ENCODE measurements at regions not wholly inside any gene's neighbourhood (a gene's known extent, or its start where the extent isn't known, plus 50 kb on each side); places are given as distances from the start of the nearest gene placed in this dataset.

GRCh38 chr10:28891058-28891713 lies 213.9 kb downstream of the BAMBI start:
- no peak for TF ChIP-seq CTCF (IDR thresholded peaks at IDR 0.05; ENCODE audit: insufficient read depth, low read depth, low read length)
- TF ChIP-seq EZH2 (IDR thresholded peaks at IDR 0.05; ENCODE audit: insufficient read depth, low read length), result no peak
